ENCODE measurements at regions not wholly inside any gene's neighbourhood (a gene's known extent, or its start where the extent isn't known, plus 50 kb on each side); places are given as distances from the start of the nearest gene placed in this dataset.

GRCh38 chr2:142694282-142694681, 183.2 kb upstream of the KYNU start:
- no peak overlapping the region for H2AK5ac ChIP-seq (ENCODE audit: low read depth, low read length)
- H3K9me3 ChIP-seq (ENCODE audit: insufficient read depth in 2 of 2, low read depth in 1 of 2, low read length in 1 of 2), result no peaks in the 10 kb centered on the region
- no peaks in the 10 kb centered on the region for H3K27me3 ChIP-seq (replicated peaks in 1 of 4; ENCODE audit: control insufficient read depth in 3 of 4, extremely low read depth in 1 of 4, insufficient read depth in 3 of 4, low read length in 3 of 4)
- no peak overlapping the region for H2BK5ac ChIP-seq (ENCODE audit: low read depth, low read length)
- H3K4me2 ChIP-seq (ENCODE audit: insufficient read depth in 1 of 2, low read depth in 2 of 2, low read length in 2 of 2), result no peak overlapping the region
- H3K79me1 ChIP-seq (ENCODE audit: low read depth, low read length), result no peaks in the 10 kb centered on the region
- no peak overlapping the region for H2BK120ac ChIP-seq (replicated peaks; ENCODE audit: low read depth, low read length)
- FAIRE-seq, result no peak
- H2BK15ac ChIP-seq (ENCODE audit: low read length), result no peak overlapping the region
- no peak for DNase-seq (ENCODE audit: low read depth in 1 of 2, low spot score in 2 of 2)
- H3K4ac ChIP-seq (replicated peaks; ENCODE audit: insufficient read length, low read depth, low read length), result no peak overlapping the region
- no peak overlapping the region for H3K14ac ChIP-seq (ENCODE audit: insufficient read length)
- WGBS, 2 experiments (ENCODE audit: extremely low coverage in 1 of 2, insufficient coverage in 1 of 2, insufficient read length in 1 of 2, insufficient replicate concordance in 2 of 2, low coverage in 1 of 2, low lambda C conversion rate in 2 of 2, missing lambda C conversion rate in 1 of 2), result 94% methylated on average over 2 of the region's 2 CpGs; no CpG with 5 or more reads in 1 of the 2 experiments
- no peak overlapping the region for H3K4me3 ChIP-seq (ENCODE audit: extremely low read depth in 1 of 4, insufficient read depth in 2 of 4, low read depth in 3 of 4, low read length in 4 of 4)
- H3K79me2 ChIP-seq (ENCODE audit: control insufficient read depth in 1 of 2, insufficient read depth in 2 of 2, low read length in 2 of 2), result no peaks in the 10 kb centered on the region
- H2BK20ac ChIP-seq (ENCODE audit: low read length), result no peak overlapping the region
- no peak overlapping the region for H3K18ac ChIP-seq (ENCODE audit: extremely low read depth, low read length)
- TF ChIP-seq NANOG (IDR thresholded peaks at IDR 0.05; ENCODE audit: insufficient read depth, low read depth, low read length, poor library complexity, severe bottlenecking) (no peak), EGR1 (IDR thresholded peaks at IDR 0.05; ENCODE audit: borderline replicate concordance, low read depth, low read length) (no peak), ASH2L (IDR thresholded peaks at IDR 0.05; ENCODE audit: low read length) (no peak), RFX5 (IDR thresholded peaks at IDR 0.05; ENCODE audit: borderline replicate concordance, low read depth, low read length) (no peak), PHF8 (conservative IDR thresholded peaks at IDR 0.05; ENCODE audit: low read depth, low read length) (no peak), CBX8 (IDR thresholded peaks at IDR 0.05; ENCODE audit: borderline replicate concordance, low read depth, low read length) (no peak), POLR2A (IDR thresholded peaks at IDR 0.05; ENCODE audit: control extremely low read depth in 1 of 2, low read depth in 2 of 2, low read length in 2 of 2) (no peak), SAP30 (IDR thresholded peaks at IDR 0.05; ENCODE audit: insufficient read depth, insufficient replicate concordance, low read length) (no peak), TBP (IDR thresholded peaks at IDR 0.05; ENCODE audit: low read depth, low read length) (no peak)
- no peak overlapping the region for H3K56ac ChIP-seq (replicated peaks; ENCODE audit: insufficient read length, low read depth, low read length)
- H2BK12ac ChIP-seq (ENCODE audit: low read depth, low read length), result no peak overlapping the region
- no peaks in the 10 kb centered on the region for H3K23me2 ChIP-seq (ENCODE audit: low read depth, low read length)
- no peak overlapping the region; the same call in 1 of the 2 replicates for H2AFZ ChIP-seq (ENCODE audit: low read length)
- H3K36me3 ChIP-seq (ENCODE audit: control insufficient read depth in 2 of 4, insufficient read depth in 4 of 4, low read length in 3 of 4), result no peaks in the 10 kb centered on the region
- H3K27ac ChIP-seq (ENCODE audit: low read depth, low read length), result no peak overlapping the region
- no peak overlapping the region for H4K91ac ChIP-seq (replicated peaks; ENCODE audit: insufficient read length, low read length)
- no peak overlapping the region for H3K23ac ChIP-seq (ENCODE audit: insufficient read length)
- no peaks in the 10 kb centered on the region for H4K20me1 ChIP-seq (replicated peaks in 1 of 2; ENCODE audit: control insufficient read depth in 1 of 2, insufficient read depth in 2 of 2, low read length in 2 of 2)
- no peak overlapping the region; the same call in 1 of the 2 replicates for H4K8ac ChIP-seq (ENCODE audit: extremely low read depth, insufficient read depth, low read length)
- CTCF ChIA-PET (ENCODE audit: partially characterized antibody), result interaction anchor here (1.2 to 2.2 kb wide), 2 partner anchors 18 to 295 kb away, joined by 3 to 7 read pairs; no protein-coding TSS in a partner anchor
- POLR2A ChIA-PET (ENCODE audit: partially characterized antibody), result no interaction called here
- H3K9ac ChIP-seq (replicated peaks in 1 of 4; ENCODE audit: extremely low read depth in 1 of 4, low read depth in 3 of 4, low read length in 3 of 4), result no peak overlapping the region
- peaks cover 0 to 2% (median 0%) of the 10 kb centered on the region in 4 experiments; a peak in 1 of 7 replicates for H3K4me1 ChIP-seq (replicated peaks in 1 of 4; ENCODE audit: control insufficient read depth in 3 of 4, insufficient read depth in 4 of 4, low read length in 3 of 4)
- no peak overlapping the region for H4K5ac ChIP-seq (ENCODE audit: insufficient read length, low read depth, low read length)

Measured in H1 (cell line).